Natural killer cell (primary cell): ENCODE measurements at regions not wholly inside any gene's neighbourhood (a gene's known extent, or its start where the extent isn't known, plus 50 kb on each side); places are given as distances from the start of the nearest gene placed in this dataset.

Source experiments
- ATAC-seq, 3 donors: fragments of 150-1000 bp in 2 of 3; fragments of 200-7000 bp in 1 of 3; cut with Tn5 transposase; 1 replicate in 1 of 3; 2 replicates in 2 of 3; pipeline ENCODE4 v1.10.0; 2021; ENCODE audit warnings: mild to moderate bottlenecking in 2 of 3, moderate library complexity in 2 of 3
- DNase-seq, 2 donors: peaks; one replicate each; pipeline versions ENCODE4 v3.0.0 to v3.0.0-alpha.2; 2013 to 2021; ENCODE audit warnings: mixed read lengths in 1 of 2
- H3K27ac ChIP-seq: one replicate; pipeline ENCODE4 v1.5.1; 2013; ENCODE audit warnings: mild to moderate bottlenecking, low read length
- H3K27me3 ChIP-seq: one replicate; pipeline ENCODE4 v1.6.1; 2013; ENCODE audit warnings: low read length; ENCODE audit not compliant: control insufficient read depth, insufficient read depth
- H3K36me3 ChIP-seq: one replicate; pipeline ENCODE4 v1.6.1; 2013; ENCODE audit warnings: low read length; ENCODE audit not compliant: control insufficient read depth, insufficient read depth
- H3K4me1 ChIP-seq: one replicate; pipeline ENCODE4 v1.6.1; 2013; ENCODE audit warnings: low read length; ENCODE audit not compliant: control insufficient read depth, insufficient read depth
- H3K4me3 ChIP-seq: one replicate; pipeline ENCODE4 v1.5.1; 2013; ENCODE audit warnings: low read length
- H3K9me3 ChIP-seq: one replicate; pipeline ENCODE4 v1.6.1; 2013; ENCODE audit warnings: low read length; ENCODE audit not compliant: control insufficient read depth, insufficient read depth
- H3K27ac Mint-ChIP-seq, 2 donors: one replicate each; pipeline ENCODE4 v1.8.0; 2022; ENCODE audit warnings: mild to moderate bottlenecking in 2 of 2, mixed read lengths in 2 of 2, moderate library complexity in 1 of 2
- H3K27me3 Mint-ChIP-seq, 2 donors: one replicate each; pipeline ENCODE4 v1.8.0; 2022; ENCODE audit warnings: low read depth in 2 of 2, mixed read lengths in 2 of 2
- H3K36me3 Mint-ChIP-seq: one replicate; pipeline ENCODE4 v1.8.0; 2022; ENCODE audit warnings: mixed read lengths
- H3K4me1 Mint-ChIP-seq, 2 donors: one replicate each; pipeline ENCODE4 v1.8.0; 2022; ENCODE audit warnings: mixed read lengths in 2 of 2
- H3K4me3 Mint-ChIP-seq: one replicate; pipeline ENCODE4 v1.8.0; 2022; ENCODE audit warnings: mild to moderate bottlenecking, moderate library complexity, mixed read lengths
- H3K9me3 Mint-ChIP-seq, 2 donors: one replicate each; pipeline ENCODE4 v1.8.0; 2022; ENCODE audit warnings: mixed read lengths in 2 of 2
- WGBS: methylation state at CpG from one replicate; pipeline ENCODE4 v1.1.7; 2013; ENCODE audit warnings: missing lambda C conversion rate; ENCODE audit not compliant: insufficient coverage; 5-methylcytosine and 5-hydroxymethylcytosine counted together
- intact Hi-C: fragments of 100-400 bp; cut with micrococcal nuclease; formaldehyde crosslinking; loops from one replicate; pipeline ENCODE4 v1.14.2; 2022
- TF ChIP-seq, protein P1 (sequence below): fragments of 200-600 bp; IDR thresholded peaks from one replicate; pipeline ENCODE4 v1.8.0; 2022; ENCODE audit warnings: antibody characterized with exemption

DNA sequence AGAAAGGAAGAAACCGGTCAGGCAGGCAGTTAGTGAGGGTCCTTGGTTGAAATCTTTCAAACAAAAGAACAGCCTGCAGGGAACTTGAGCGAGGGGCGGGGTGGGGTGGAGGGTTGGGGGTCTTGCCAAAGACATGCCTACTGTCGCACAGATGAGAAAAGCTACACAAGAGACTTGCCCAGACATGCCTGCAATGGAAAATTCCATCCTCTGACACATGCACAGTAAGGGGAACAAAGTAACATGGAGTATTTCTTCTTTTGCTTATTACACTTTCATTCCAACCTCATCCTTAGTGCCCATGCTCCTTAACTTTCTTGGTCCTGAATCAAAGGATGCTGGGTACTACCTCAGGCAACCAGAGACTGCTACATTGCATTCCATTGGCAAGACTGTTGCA is 1491.2 kb downstream of the STIM2 start:
- H3K9me3 Mint-ChIP-seq: peaks cover 13 to 14% of the 10 kb centered on the region in 2 donors
- no peaks in the 10 kb centered on the region for H3K36me3 ChIP-seq
- no peaks in the 10 kb centered on the region for H3K27me3 ChIP-seq
- H3K36me3 Mint-ChIP-seq: no peaks in the 10 kb centered on the region
- intact Hi-C loops: no loop called here
- no peaks in the 10 kb centered on the region for H3K4me1 ChIP-seq
- H3K27ac Mint-ChIP-seq: no peak overlapping the region
- H3K4me3 Mint-ChIP-seq: no peak overlapping the region
- no peak overlapping the region for H3K4me3 ChIP-seq
- DNase-seq (no peak), ATAC-seq (no peak)
- no peaks in the 10 kb centered on the region for H3K4me1 Mint-ChIP-seq
- WGBS: 87% methylated on average over 4 of the region's 4 CpGs
- no peaks in the 10 kb centered on the region for H3K27me3 Mint-ChIP-seq
- no peaks in the 10 kb centered on the region for H3K9me3 ChIP-seq
- TF ChIP-seq, protein P1, sequence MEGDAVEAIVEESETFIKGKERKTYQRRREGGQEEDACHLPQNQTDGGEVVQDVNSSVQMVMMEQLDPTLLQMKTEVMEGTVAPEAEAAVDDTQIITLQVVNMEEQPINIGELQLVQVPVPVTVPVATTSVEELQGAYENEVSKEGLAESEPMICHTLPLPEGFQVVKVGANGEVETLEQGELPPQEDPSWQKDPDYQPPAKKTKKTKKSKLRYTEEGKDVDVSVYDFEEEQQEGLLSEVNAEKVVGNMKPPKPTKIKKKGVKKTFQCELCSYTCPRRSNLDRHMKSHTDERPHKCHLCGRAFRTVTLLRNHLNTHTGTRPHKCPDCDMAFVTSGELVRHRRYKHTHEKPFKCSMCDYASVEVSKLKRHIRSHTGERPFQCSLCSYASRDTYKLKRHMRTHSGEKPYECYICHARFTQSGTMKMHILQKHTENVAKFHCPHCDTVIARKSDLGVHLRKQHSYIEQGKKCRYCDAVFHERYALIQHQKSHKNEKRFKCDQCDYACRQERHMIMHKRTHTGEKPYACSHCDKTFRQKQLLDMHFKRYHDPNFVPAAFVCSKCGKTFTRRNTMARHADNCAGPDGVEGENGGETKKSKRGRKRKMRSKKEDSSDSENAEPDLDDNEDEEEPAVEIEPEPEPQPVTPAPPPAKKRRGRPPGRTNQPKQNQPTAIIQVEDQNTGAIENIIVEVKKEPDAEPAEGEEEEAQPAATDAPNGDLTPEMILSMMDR: no peak
- H3K27ac ChIP-seq: no peak overlapping the region

DNA sequence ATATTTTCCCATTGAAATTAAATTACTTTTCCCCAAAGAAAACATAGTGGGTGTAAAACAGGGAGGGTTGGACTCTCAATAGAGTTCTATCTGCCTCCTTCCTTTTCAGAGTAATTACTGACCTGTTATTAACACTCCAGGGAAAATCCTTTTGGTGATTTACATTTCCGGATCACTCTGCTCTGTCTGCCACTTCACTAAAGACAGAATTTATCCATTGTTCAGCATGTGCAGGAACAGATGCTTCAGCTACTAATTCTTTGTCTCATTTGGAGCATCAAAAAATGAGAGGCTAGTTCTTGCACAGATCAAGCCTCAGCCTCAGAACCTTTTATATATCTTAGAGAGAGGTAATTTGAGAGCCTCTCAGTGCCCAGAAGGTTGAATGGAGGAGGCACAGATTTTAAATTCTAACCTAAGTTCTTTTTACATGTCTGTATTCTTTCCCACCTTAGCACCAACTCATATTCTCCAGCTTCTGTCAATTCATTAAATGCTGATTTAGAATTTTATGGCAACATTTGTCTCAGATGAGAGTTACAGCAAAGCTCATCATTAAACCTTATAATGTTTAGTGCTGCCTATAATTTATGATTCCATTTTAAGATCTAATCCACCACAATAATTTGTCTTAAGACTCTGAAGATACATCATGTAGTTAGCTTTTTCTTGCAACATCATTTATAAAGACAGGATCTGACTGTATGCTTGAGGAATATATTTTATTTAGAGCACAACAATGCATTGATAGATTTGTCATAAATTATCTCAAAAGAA is 1494.4 kb downstream of the STIM2 start:
- intact Hi-C loops: no loop called here
- Histone ChIP-seq H3K27me3 (no peaks in the 10 kb centered on the region), H3K36me3 (no peaks in the 10 kb centered on the region), H3K27ac (no peak overlapping the region), H3K4me3 (no peak overlapping the region), H3K9me3 (no peaks in the 10 kb centered on the region), H3K4me1 (no peaks in the 10 kb centered on the region)
- no peaks in the 10 kb centered on the region for H3K27me3 Mint-ChIP-seq
- no peaks in the 10 kb centered on the region for H3K4me1 Mint-ChIP-seq
- DNase-seq: no peak
- no peak for ATAC-seq
- H3K36me3 Mint-ChIP-seq: no peaks in the 10 kb centered on the region
- peaks cover 12 to 15% of the 10 kb centered on the region in 2 donors for H3K9me3 Mint-ChIP-seq
- H3K27ac Mint-ChIP-seq: no peak overlapping the region
- TF ChIP-seq, protein P1: no peak
- WGBS: 62% methylated on average over 1 of the region's 1 CpG
- H3K4me3 Mint-ChIP-seq: no peak overlapping the region

DNA sequence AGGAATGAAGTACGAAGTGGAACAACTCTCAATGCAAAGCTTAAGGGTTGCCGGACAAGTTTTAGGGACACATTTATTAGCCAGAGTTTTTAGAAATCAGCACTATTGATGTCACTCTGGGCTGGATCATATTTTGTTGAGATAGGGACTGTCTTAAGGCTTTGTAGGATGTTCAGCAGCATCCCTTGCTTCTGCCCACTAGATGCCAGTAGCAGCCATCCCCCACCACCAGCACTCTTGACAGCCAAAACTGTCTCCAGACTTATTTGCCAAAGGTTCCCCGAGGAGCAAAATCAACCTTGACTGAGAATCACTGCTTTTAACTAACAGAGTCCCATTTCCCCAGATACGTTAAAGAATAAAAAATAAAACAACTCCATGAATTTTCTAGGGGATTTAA is 1497.3 kb downstream of the STIM2 start:
- Mint-ChIP-seq H3K4me3 (no peak overlapping the region), H3K4me1 (no peaks in the 10 kb centered on the region), H3K36me3 (no peaks in the 10 kb centered on the region), H3K9me3 (peaks cover 7 to 12% of the 10 kb centered on the region in 2 donors), H3K27ac (no peak overlapping the region), H3K27me3 (no peaks in the 10 kb centered on the region)
- TF ChIP-seq, protein P1: no peak
- H3K36me3 ChIP-seq: no peaks in the 10 kb centered on the region
- DNase-seq (no peak), ATAC-seq (no peak)
- H3K27me3 ChIP-seq: no peaks in the 10 kb centered on the region
- 75% methylated on average over 3 of the region's 4 CpGs for WGBS
- H3K9me3 ChIP-seq: no peaks in the 10 kb centered on the region
- no peak overlapping the region for H3K27ac ChIP-seq
- no peak overlapping the region for H3K4me3 ChIP-seq
- no peaks in the 10 kb centered on the region for H3K4me1 ChIP-seq
- intact Hi-C loops: no loop called here

DNA sequence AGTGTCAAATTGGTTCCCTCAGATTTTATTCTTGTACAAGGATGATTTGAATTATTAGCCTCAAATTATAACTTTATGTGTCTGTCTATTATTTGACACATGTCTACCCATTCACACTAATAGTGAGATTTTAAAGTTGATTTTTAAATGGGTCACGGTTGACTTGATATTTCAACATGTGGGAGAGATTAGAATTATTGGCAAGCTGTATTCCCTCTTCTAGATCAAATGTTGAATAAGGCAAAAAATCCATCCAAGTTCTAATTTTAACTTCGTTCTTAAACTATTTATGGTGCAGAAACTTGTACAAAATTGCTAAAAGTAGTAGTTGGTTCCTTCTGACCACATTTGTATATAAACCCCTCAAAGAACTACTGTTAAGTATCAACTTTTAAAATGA is 1498.0 kb downstream of the STIM2 start:
- TF ChIP-seq, protein P1: no peak
- ATAC-seq: no peak
- Mint-ChIP-seq H3K4me3 (no peak overlapping the region), H3K27me3 (no peaks in the 10 kb centered on the region), H3K36me3 (no peaks in the 10 kb centered on the region), H3K4me1 (no peaks in the 10 kb centered on the region), H3K27ac (no peak overlapping the region), H3K9me3 (peaks cover 8 to 12% of the 10 kb centered on the region in 2 donors)
- WGBS: no CpG with 5 or more reads among the region's 2 CpGs
- Histone ChIP-seq H3K27me3 (no peaks in the 10 kb centered on the region), H3K9me3 (no peaks in the 10 kb centered on the region), H3K36me3 (no peaks in the 10 kb centered on the region), H3K4me1 (no peaks in the 10 kb centered on the region), H3K27ac (no peak overlapping the region), H3K4me3 (no peak overlapping the region)
- no peak for DNase-seq
- intact Hi-C loops: no loop called here
